BE2C (cell line): ENCODE measurements at regions not wholly inside any gene's neighbourhood (a gene's known extent, or its start where the extent isn't known, plus 50 kb on each side); places are given as distances from the start of the nearest gene placed in this dataset.

Experiments used
- DNase-seq: peaks from one replicate; pipeline ENCODE4 v3.0.0-alpha.2; 2020
- H3K27me3 ChIP-seq: fragments of 250-450 bp; sonication (Bioruptor Pico); 2 replicates; pipeline ENCODE4 v1.5.1; 2020; ENCODE audit warnings: mild to moderate bottlenecking
- H3K36me3 ChIP-seq: fragments of 250-450 bp; sonication (Bioruptor Pico); 2 replicates; pipeline ENCODE4 v1.5.1; 2020; ENCODE audit warnings: mild to moderate bottlenecking
- H3K4me1 ChIP-seq: fragments of 250-450 bp; sonication (Bioruptor Pico); 2 replicates; pipeline ENCODE4 v1.5.1; 2020
- H3K4me3 ChIP-seq: 2 replicates; pipeline ENCODE4 v1.5.1; 2011; ENCODE audit warnings: low read depth, low read length
- H3K9me3 ChIP-seq: fragments of 250-450 bp; sonication (Bioruptor Pico); 2 replicates; pipeline ENCODE4 v1.5.1; 2020
- TF ChIP-seq, protein P1 (sequence below): IDR thresholded peaks from 2 replicates; pipeline ENCODE4 v1.5.1; 2012; ENCODE audit warnings: mild to moderate bottlenecking, low read depth, low read length

GRCh38 chr14:95003099-95003960 is 154.0 kb downstream of the DICER1 start:
- TF ChIP-seq, protein P1, sequence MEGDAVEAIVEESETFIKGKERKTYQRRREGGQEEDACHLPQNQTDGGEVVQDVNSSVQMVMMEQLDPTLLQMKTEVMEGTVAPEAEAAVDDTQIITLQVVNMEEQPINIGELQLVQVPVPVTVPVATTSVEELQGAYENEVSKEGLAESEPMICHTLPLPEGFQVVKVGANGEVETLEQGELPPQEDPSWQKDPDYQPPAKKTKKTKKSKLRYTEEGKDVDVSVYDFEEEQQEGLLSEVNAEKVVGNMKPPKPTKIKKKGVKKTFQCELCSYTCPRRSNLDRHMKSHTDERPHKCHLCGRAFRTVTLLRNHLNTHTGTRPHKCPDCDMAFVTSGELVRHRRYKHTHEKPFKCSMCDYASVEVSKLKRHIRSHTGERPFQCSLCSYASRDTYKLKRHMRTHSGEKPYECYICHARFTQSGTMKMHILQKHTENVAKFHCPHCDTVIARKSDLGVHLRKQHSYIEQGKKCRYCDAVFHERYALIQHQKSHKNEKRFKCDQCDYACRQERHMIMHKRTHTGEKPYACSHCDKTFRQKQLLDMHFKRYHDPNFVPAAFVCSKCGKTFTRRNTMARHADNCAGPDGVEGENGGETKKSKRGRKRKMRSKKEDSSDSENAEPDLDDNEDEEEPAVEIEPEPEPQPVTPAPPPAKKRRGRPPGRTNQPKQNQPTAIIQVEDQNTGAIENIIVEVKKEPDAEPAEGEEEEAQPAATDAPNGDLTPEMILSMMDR: no peak
- Histone ChIP-seq H3K9me3 (no peaks in the 10 kb centered on the region), H3K4me1 (no peaks in the 10 kb centered on the region), H3K4me3 (no peak overlapping the region), H3K36me3 (no peaks in the 10 kb centered on the region), H3K27me3 (peaks cover 9% of the 10 kb centered on the region)
- DNase-seq: no peak

GRCh38 chr14:94998685-94999084 is 158.6 kb downstream of the DICER1 start:
- DNase-seq: no peak
- Histone ChIP-seq H3K27me3 (no peaks in the 10 kb centered on the region; the same call in 1 of the 2 replicates), H3K4me3 (no peak overlapping the region), H3K36me3 (no peaks in the 10 kb centered on the region), H3K4me1 (no peaks in the 10 kb centered on the region), H3K9me3 (no peaks in the 10 kb centered on the region)
- TF ChIP-seq, protein P1: no peak

- DNase-seq: no peak
- no peak overlapping the region for H3K4me3 ChIP-seq
- no peaks in the 10 kb centered on the region for H3K4me1 ChIP-seq
- TF ChIP-seq, protein P1: no peak
- no peaks in the 10 kb centered on the region for H3K9me3 ChIP-seq
- no peaks in the 10 kb centered on the region; the same call in 1 of the 2 replicates for H3K27me3 ChIP-seq
- no peaks in the 10 kb centered on the region for H3K36me3 ChIP-seq
Observed at GRCh38 chr14:94998110-94998509, 159.2 kb downstream of the DICER1 start.

GRCh38 chr14:94995551-94995950 is 161.8 kb downstream of the DICER1 start:
- no peaks in the 10 kb centered on the region; the same call in 1 of the 2 replicates for H3K27me3 ChIP-seq
- no peak overlapping the region for H3K4me3 ChIP-seq
- TF ChIP-seq, protein P1: no peak
- H3K36me3 ChIP-seq: no peaks in the 10 kb centered on the region
- H3K4me1 ChIP-seq: no peaks in the 10 kb centered on the region
- DNase-seq: no peak
- no peaks in the 10 kb centered on the region for H3K9me3 ChIP-seq

GRCh38 chr14:94994245-94994644 is 163.1 kb downstream of the DICER1 start:
- no peaks in the 10 kb centered on the region; the same call in 1 of the 2 replicates for H3K27me3 ChIP-seq
- H3K9me3 ChIP-seq: no peaks in the 10 kb centered on the region
- H3K4me3 ChIP-seq: no peak overlapping the region
- no peak for DNase-seq
- TF ChIP-seq, protein P1: no peak
- no peaks in the 10 kb centered on the region for H3K36me3 ChIP-seq
- H3K4me1 ChIP-seq: no peaks in the 10 kb centered on the region

GRCh38 chr14:94992046-94992445 is 165.3 kb downstream of the DICER1 start:
- Histone ChIP-seq H3K9me3 (no peaks in the 10 kb centered on the region), H3K4me3 (no peak overlapping the region), H3K4me1 (no peaks in the 10 kb centered on the region), H3K36me3 (no peaks in the 10 kb centered on the region), H3K27me3 (no peaks in the 10 kb centered on the region; the same call in 1 of the 2 replicates)
- TF ChIP-seq, protein P1: no peak
- DNase-seq: no peak
